Keratinocyte (primary cell): ENCODE measurements at regions not wholly inside any gene's neighbourhood (a gene's known extent, or its start where the extent isn't known, plus 50 kb on each side); places are given as distances from the start of the nearest gene placed in this dataset.

ENCODE experiments used
- EZH2 ChIP-seq: IDR thresholded peaks from one replicate; pipeline ENCODE4 v1.6.1; 2012; ENCODE audit warnings: inconsistent platforms, mild to moderate bottlenecking, low read length, moderate library complexity
- TF ChIP-seq, protein P1 (sequence below), 3 experiments: IDR thresholded peaks in 1 of 3; conservative IDR thresholded peaks in 1 of 3; optimal IDR thresholded peaks in 1 of 3; 2 replicates in 2 of 3; 3 replicates in 1 of 3; pipeline versions ENCODE3 to v1.5.1; 2011; ENCODE audit warnings: low read length in 3 of 3, mild to moderate bottlenecking in 3 of 3, moderate library complexity in 2 of 3, control low read depth in 1 of 3, inconsistent platforms in 1 of 3; ENCODE audit not compliant: insufficient read depth in 2 of 3; ENCODE audit errors: extremely low read depth in 1 of 3

DNA sequence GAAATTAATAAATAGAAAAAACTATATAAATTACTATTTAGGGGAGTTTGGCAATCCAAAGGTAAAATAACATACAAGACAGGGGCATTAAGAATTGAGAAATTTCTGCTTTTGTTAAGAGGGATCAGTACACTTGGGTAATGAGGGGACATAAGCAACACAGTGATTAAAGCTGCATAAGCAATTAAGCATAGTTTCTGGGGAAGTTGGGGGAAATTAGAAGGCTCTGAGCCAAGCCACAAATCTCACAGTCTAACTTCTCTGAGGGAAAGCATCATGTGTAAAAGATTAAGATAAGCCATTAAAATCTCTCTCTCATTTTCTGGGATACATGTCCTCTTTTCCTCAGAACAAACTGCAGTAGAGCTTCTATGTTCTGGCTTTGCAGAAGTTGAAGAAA, 533.9 kb upstream of the LRFN5 start:
- TF ChIP-seq, protein P1, sequence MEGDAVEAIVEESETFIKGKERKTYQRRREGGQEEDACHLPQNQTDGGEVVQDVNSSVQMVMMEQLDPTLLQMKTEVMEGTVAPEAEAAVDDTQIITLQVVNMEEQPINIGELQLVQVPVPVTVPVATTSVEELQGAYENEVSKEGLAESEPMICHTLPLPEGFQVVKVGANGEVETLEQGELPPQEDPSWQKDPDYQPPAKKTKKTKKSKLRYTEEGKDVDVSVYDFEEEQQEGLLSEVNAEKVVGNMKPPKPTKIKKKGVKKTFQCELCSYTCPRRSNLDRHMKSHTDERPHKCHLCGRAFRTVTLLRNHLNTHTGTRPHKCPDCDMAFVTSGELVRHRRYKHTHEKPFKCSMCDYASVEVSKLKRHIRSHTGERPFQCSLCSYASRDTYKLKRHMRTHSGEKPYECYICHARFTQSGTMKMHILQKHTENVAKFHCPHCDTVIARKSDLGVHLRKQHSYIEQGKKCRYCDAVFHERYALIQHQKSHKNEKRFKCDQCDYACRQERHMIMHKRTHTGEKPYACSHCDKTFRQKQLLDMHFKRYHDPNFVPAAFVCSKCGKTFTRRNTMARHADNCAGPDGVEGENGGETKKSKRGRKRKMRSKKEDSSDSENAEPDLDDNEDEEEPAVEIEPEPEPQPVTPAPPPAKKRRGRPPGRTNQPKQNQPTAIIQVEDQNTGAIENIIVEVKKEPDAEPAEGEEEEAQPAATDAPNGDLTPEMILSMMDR (optimal IDR thresholded peaks at IDR 0.05 in 1 of 3, IDR thresholded peaks at IDR 0.05 in 1 of 3, conservative IDR thresholded peaks at IDR 0.05 in 1 of 3; ENCODE audit: extremely low read depth in 1 of 3, insufficient read depth in 2 of 3, low read length in 3 of 3) = no peak
- no peak for TF ChIP-seq EZH2
